ENCODE measurements at regions not wholly inside any gene's neighbourhood (a gene's known extent, or its start where the extent isn't known, plus 50 kb on each side); places are given as distances from the start of the nearest gene placed in this dataset.

DNA sequence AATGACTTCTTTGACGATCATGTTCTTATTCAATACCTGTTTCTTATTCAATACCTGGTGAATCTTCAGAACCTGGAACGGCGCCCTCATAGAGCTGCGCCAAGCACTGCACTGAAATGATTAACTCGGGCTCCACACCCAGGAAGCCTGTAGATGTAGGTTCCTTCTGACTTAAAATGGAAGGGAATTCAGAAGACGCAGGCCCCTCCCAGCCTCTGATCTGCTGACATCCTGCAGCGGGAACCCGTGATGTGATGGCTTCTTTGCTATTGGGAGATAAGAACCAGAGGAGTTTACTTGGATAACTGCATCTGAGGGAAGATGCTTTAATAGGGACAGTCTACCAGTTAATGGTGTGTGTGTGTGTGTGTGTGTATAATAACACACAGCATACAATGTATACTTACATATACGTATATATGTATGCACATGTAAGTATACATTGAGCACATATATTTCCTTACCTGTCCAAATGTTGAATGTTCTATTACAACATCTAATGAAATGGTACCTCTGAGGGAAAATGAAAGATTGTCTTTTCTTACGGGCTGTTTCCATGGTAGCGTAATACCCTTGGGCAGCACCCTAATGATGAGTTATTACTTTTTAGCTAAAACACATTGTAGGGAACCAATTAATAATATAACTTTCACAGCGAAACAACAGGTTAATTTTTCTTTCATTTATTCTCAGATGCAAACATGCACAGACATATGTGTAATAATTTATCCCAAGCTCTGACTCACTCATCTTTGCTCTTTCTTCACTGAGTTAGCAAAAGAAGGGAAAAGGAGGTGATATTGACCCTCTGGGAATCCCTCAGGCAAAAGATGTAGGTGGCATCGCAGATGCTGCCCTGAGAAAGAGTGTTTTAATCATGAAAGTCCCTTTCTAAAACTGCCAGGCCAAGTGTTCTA is 379.8 kb downstream of the SIPA1L2 start:
- TF ChIP-seq, protein P1, sequence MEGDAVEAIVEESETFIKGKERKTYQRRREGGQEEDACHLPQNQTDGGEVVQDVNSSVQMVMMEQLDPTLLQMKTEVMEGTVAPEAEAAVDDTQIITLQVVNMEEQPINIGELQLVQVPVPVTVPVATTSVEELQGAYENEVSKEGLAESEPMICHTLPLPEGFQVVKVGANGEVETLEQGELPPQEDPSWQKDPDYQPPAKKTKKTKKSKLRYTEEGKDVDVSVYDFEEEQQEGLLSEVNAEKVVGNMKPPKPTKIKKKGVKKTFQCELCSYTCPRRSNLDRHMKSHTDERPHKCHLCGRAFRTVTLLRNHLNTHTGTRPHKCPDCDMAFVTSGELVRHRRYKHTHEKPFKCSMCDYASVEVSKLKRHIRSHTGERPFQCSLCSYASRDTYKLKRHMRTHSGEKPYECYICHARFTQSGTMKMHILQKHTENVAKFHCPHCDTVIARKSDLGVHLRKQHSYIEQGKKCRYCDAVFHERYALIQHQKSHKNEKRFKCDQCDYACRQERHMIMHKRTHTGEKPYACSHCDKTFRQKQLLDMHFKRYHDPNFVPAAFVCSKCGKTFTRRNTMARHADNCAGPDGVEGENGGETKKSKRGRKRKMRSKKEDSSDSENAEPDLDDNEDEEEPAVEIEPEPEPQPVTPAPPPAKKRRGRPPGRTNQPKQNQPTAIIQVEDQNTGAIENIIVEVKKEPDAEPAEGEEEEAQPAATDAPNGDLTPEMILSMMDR (IDR thresholded peaks at IDR 0.05), result no peak
- no peak for TF ChIP-seq POLR2AphosphoS5 (IDR thresholded peaks at IDR 0.05; ENCODE audit: low read depth, low read length)
- no peak for TF ChIP-seq SIN3A (IDR thresholded peaks at IDR 0.05; ENCODE audit: borderline replicate concordance, insufficient read depth, low read depth, low read length)
- no peak for TF ChIP-seq TCF7L2 (IDR thresholded peaks at IDR 0.05; ENCODE audit: low read depth, low read length)
